ENCODE measurements at regions not wholly inside any gene's neighbourhood (a gene's known extent, or its start where the extent isn't known, plus 50 kb on each side); places are given as distances from the start of the nearest gene placed in this dataset.

- DNase-seq (ENCODE audit: low spot score): no peak
Measured at GRCh38 chr12:107470645-107471044, 215.0 kb upstream of the PWP1 start.

- DNase-seq (ENCODE audit: low spot score): no peak
Measured at GRCh38 chr12:107472308-107472707, 213.3 kb upstream of the PWP1 start.

GRCh38 chr12:107474099-107474498 lies 211.5 kb upstream of the PWP1 start:
- no peak for DNase-seq (ENCODE audit: low spot score)

GRCh38 chr12:107474639-107475539 lies 210.7 kb upstream of the PWP1 start:
- no peak for DNase-seq (ENCODE audit: low spot score)

GRCh38 chr12:107475900-107476299 lies 209.7 kb upstream of the PWP1 start:
- no peak for DNase-seq (ENCODE audit: low spot score)

GRCh38 chr12:107477018-107477417 lies 208.6 kb upstream of the PWP1 start:
- no peak for DNase-seq (ENCODE audit: low spot score)

GRCh38 chr12:107477947-107478610 lies 207.5 kb upstream of the PWP1 start:
- no peak for DNase-seq (ENCODE audit: low spot score)

GRCh38 chr12:107478881-107479280 lies 206.7 kb upstream of the PWP1 start:
- DNase-seq (ENCODE audit: low spot score): no peak

- no peak for DNase-seq (ENCODE audit: low spot score)
Measured at GRCh38 chr12:107480836-107481608, 204.6 kb upstream of the PWP1 start.

- DNase-seq (ENCODE audit: low spot score): no peak
Measured at GRCh38 chr12:107484230-107484629, 201.4 kb upstream of the PWP1 start.

- DNase-seq (ENCODE audit: low spot score): no peak
Measured at GRCh38 chr12:107484941-107485340, 200.7 kb upstream of the PWP1 start.

GRCh38 chr12:107485731-107486130 lies 199.9 kb upstream of the PWP1 start:
- no peak for DNase-seq (ENCODE audit: low spot score)

- no peak for DNase-seq (ENCODE audit: low spot score)
Measured at GRCh38 chr12:107486140-107486892, 199.3 kb upstream of the PWP1 start.

- no peak for DNase-seq (ENCODE audit: low spot score)
Measured at GRCh38 chr12:107487011-107487680, 198.5 kb upstream of the PWP1 start.

- DNase-seq (ENCODE audit: low spot score): no peak
Measured at GRCh38 chr12:107488666-107489065, 196.9 kb upstream of the PWP1 start.

- no peak for DNase-seq (ENCODE audit: low spot score)
Measured at GRCh38 chr12:107490010-107490409, 195.6 kb upstream of the PWP1 start.

- DNase-seq (ENCODE audit: low spot score): no peak
Measured at GRCh38 chr12:107491856-107492255, 193.7 kb upstream of the PWP1 start.

- DNase-seq (ENCODE audit: low spot score): no peak
Measured at GRCh38 chr12:107492393-107493134, 193.0 kb upstream of the PWP1 start.

GRCh38 chr12:107493135-107493494 lies 192.5 kb upstream of the PWP1 start:
- DNase-seq (ENCODE audit: low spot score): no peak

GRCh38 chr12:107493666-107494065 lies 191.9 kb upstream of the PWP1 start:
- DNase-seq (ENCODE audit: low spot score): no peak
